Astrocyte (in vitro differentiated cells and primary cell): ENCODE measurements at regions not wholly inside any gene's neighbourhood (a gene's known extent, or its start where the extent isn't known, plus 50 kb on each side); places are given as distances from the start of the nearest gene placed in this dataset.

Source experiments
- DNase-seq: peaks from one replicate; pipeline ENCODE4 v3.0.0-alpha.2; 2010; ENCODE audit warnings: low read depth
- FAIRE-seq: peaks from 2 replicates; lab custom pipeline; 2011; peaks lifted over from hg19 to GRCh38; lab: Jason Lieb, UNC
- H2AFZ ChIP-seq: 2 replicates; pipeline ENCODE4 v1.6.0; 2012; ENCODE audit warnings: low read depth, low read length, inconsistent platforms
- H3K27ac ChIP-seq: 2 replicates; pipeline ENCODE4 v1.5.1; 2011; ENCODE audit warnings: low read depth, low read length, inconsistent platforms
- H3K27me3 ChIP-seq: 2 replicates; pipeline ENCODE4 v1.6.0; 2011; ENCODE audit warnings: low read length, inconsistent platforms; ENCODE audit not compliant: insufficient read depth
- H3K36me3 ChIP-seq: 2 replicates; pipeline ENCODE4 v1.5.1; 2011; ENCODE audit warnings: low read length, inconsistent platforms; ENCODE audit not compliant: insufficient read depth
- H3K4me1 ChIP-seq: 2 replicates; pipeline ENCODE4 v1.5.1; 2011; ENCODE audit warnings: low read length, inconsistent platforms; ENCODE audit not compliant: insufficient read depth
- H3K4me2 ChIP-seq: 2 replicates; pipeline ENCODE4 v1.6.0; 2012; ENCODE audit warnings: low read length, inconsistent platforms
- H3K4me3 ChIP-seq: 2 replicates; pipeline ENCODE4 v1.5.1; 2011; ENCODE audit warnings: low read depth, mild to moderate bottlenecking, low read length, inconsistent platforms; ENCODE audit not compliant: insufficient read depth
- H3K79me2 ChIP-seq: 2 replicates; pipeline ENCODE4 v1.6.0; 2012; ENCODE audit warnings: mild to moderate bottlenecking, low read length, inconsistent platforms; ENCODE audit not compliant: insufficient read depth
- H3K9ac ChIP-seq: 2 replicates; pipeline ENCODE4 v1.6.0; 2012; ENCODE audit warnings: mild to moderate bottlenecking, low read length, inconsistent platforms
- H3K9me3 ChIP-seq: 2 replicates; pipeline ENCODE4 v1.5.1; 2012; ENCODE audit warnings: low read depth, mild to moderate bottlenecking, low read length, inconsistent platforms; ENCODE audit not compliant: insufficient read depth
- H4K20me1 ChIP-seq: 2 replicates; pipeline ENCODE4 v1.6.0; 2012; ENCODE audit warnings: low read length, inconsistent platforms; ENCODE audit not compliant: insufficient read depth
- H3K27ac Mint-ChIP-seq: one replicate; pipeline ENCODE4 v1.8.0; 2021; ENCODE audit warnings: mild to moderate bottlenecking, mixed read lengths; ENCODE audit not compliant: unreplicated experiment
- H3K27me3 Mint-ChIP-seq: one replicate; pipeline ENCODE4 v1.8.0; 2021; ENCODE audit warnings: low read depth, mixed read lengths; ENCODE audit not compliant: unreplicated experiment
- H3K36me3 Mint-ChIP-seq: one replicate; pipeline ENCODE4 v1.8.0; 2021; ENCODE audit warnings: low read depth, mixed read lengths; ENCODE audit not compliant: unreplicated experiment
- H3K4me1 Mint-ChIP-seq: one replicate; pipeline ENCODE4 v1.8.0; 2021; ENCODE audit warnings: low read depth, mixed read lengths; ENCODE audit not compliant: unreplicated experiment
- H3K4me3 Mint-ChIP-seq: one replicate; pipeline ENCODE4 v1.8.0; 2021; ENCODE audit warnings: mild to moderate bottlenecking, moderate library complexity, mixed read lengths; ENCODE audit not compliant: unreplicated experiment
- H3K9me3 Mint-ChIP-seq: one replicate; pipeline ENCODE4 v1.8.0; 2021; ENCODE audit warnings: mild to moderate bottlenecking, mixed read lengths; ENCODE audit not compliant: unreplicated experiment
- CTCF ChIP-seq: IDR thresholded peaks from 2 replicates; pipeline ENCODE4 v1.5.1; 2011; ENCODE audit warnings: low read depth, mild to moderate bottlenecking, inconsistent platforms, low read length, moderate library complexity; ENCODE audit not compliant: insufficient read depth
- EZH2 ChIP-seq: IDR thresholded peaks from 2 replicates; pipeline ENCODE4 v1.6.1; 2012; ENCODE audit warnings: mild to moderate bottlenecking, low read length, inconsistent platforms; ENCODE audit not compliant: insufficient read depth

- no peak for FAIRE-seq
These were observed 184.9 kb upstream of the CST7 start for GRCh38 chr20:24764027-24764793.

GRCh38 chr20:24764794-24765202, 184.3 kb upstream of the CST7 start:
- Histone ChIP-seq H3K27me3 (no peaks in the 10 kb centered on the region), H3K4me2 (no peak overlapping the region), H3K4me3 (no peak overlapping the region), H3K79me2 (no peaks in the 10 kb centered on the region), H2AFZ (no peak overlapping the region), H3K9me3 (no peaks in the 10 kb centered on the region), H3K36me3 (no peaks in the 10 kb centered on the region), H3K27ac (no peak overlapping the region), H4K20me1 (no peaks in the 10 kb centered on the region), H3K9ac (no peak overlapping the region), H3K4me1 (peaks cover 10% of the 10 kb centered on the region)
- H3K27ac Mint-ChIP-seq = peak overlapping the region; percentile 18
- peaks cover 17% of the 10 kb centered on the region for H3K4me1 Mint-ChIP-seq
- H3K36me3 Mint-ChIP-seq = no peaks in the 10 kb centered on the region
- FAIRE-seq = no peak
- no peak for DNase-seq
- peaks cover 12% of the 10 kb centered on the region for H3K9me3 Mint-ChIP-seq
- peaks cover 14% of the 10 kb centered on the region for H3K27me3 Mint-ChIP-seq
- TF ChIP-seq CTCF (no peak), EZH2 (no peak)
- H3K4me3 Mint-ChIP-seq = no peak overlapping the region

More at GRCh38 chr20:24764027-24764793, 184.9 kb upstream of the CST7 start:
- Histone ChIP-seq H3K9ac (no peak overlapping the region), H3K9me3 (no peaks in the 10 kb centered on the region), H3K27me3 (no peaks in the 10 kb centered on the region), H3K79me2 (no peaks in the 10 kb centered on the region), H2AFZ (no peak overlapping the region), H3K36me3 (no peaks in the 10 kb centered on the region), H3K4me2 (no peak overlapping the region), H3K4me1 (peaks cover 10% of the 10 kb centered on the region), H3K4me3 (no peak overlapping the region), H3K27ac (no peak overlapping the region), H4K20me1 (no peaks in the 10 kb centered on the region)
- Mint-ChIP-seq H3K27me3 (peaks cover 14% of the 10 kb centered on the region), H3K4me3 (no peak overlapping the region), H3K4me1 (peaks cover 17% of the 10 kb centered on the region), H3K9me3 (peaks cover 12% of the 10 kb centered on the region), H3K27ac (no peak overlapping the region), H3K36me3 (no peaks in the 10 kb centered on the region)
- TF ChIP-seq CTCF (no peak), EZH2 (no peak)
- no peak for DNase-seq
